Osteocyte (in vitro differentiated cells): ENCODE measurements at regions not wholly inside any gene's neighbourhood (a gene's known extent, or its start where the extent isn't known, plus 50 kb on each side); places are given as distances from the start of the nearest gene placed in this dataset.

Source experiments
- DNase-seq: peaks from one replicate; pipeline ENCODE4 v3.0.0; 2021; ENCODE audit warnings: mixed read lengths; ENCODE audit not compliant: unreplicated experiment; ENCODE audit errors: extremely low spot score
- H3K27ac Mint-ChIP-seq: one replicate; pipeline ENCODE4 v1.8.0; 2021; ENCODE audit warnings: mild to moderate bottlenecking, mixed read lengths; ENCODE audit not compliant: unreplicated experiment
- H3K27me3 Mint-ChIP-seq: one replicate; pipeline ENCODE4 v1.8.0; 2021; ENCODE audit warnings: mixed read lengths; ENCODE audit not compliant: unreplicated experiment
- H3K36me3 Mint-ChIP-seq: one replicate; pipeline ENCODE4 v1.8.0; 2021; ENCODE audit warnings: mixed read lengths; ENCODE audit not compliant: unreplicated experiment
- H3K4me1 Mint-ChIP-seq: one replicate; pipeline ENCODE4 v1.8.0; 2021; ENCODE audit warnings: mixed read lengths; ENCODE audit not compliant: unreplicated experiment
- H3K4me3 Mint-ChIP-seq: one replicate; pipeline ENCODE4 v1.8.0; 2021; ENCODE audit warnings: mild to moderate bottlenecking, moderate library complexity, mixed read lengths; ENCODE audit not compliant: unreplicated experiment
- H3K9me3 Mint-ChIP-seq: one replicate; pipeline ENCODE4 v1.8.0; 2021; ENCODE audit warnings: mixed read lengths; ENCODE audit not compliant: unreplicated experiment
- TF ChIP-seq, protein P1 (sequence below): fragments of 200-600 bp; sonication (generic); IDR thresholded peaks from 2 replicates; pipeline ENCODE4 v1.5.0; 2021; ENCODE audit warnings: antibody characterized with exemption, mild to moderate bottlenecking, moderate library complexity

DNA sequence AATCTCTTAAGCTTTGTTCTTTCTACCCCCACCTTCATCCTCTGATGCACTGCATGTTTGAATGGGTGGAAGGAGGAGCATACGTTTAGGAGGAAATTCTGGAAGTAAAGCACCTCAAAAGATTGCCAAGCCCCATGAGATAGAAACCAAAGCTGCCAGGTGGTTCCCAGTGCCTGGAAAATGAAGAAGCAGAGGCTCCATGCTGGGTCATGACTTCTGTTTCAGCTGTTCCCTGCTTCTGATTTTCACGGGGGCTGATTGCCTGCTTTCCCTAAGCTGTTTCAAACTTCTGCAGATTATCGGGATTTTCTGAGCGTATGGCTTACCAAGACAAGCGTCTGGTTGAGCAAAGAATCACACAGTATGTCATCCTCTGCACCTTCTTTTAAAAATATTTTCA is 87.5 kb upstream of the SYNDIG1 start:
- TF ChIP-seq, protein P1, sequence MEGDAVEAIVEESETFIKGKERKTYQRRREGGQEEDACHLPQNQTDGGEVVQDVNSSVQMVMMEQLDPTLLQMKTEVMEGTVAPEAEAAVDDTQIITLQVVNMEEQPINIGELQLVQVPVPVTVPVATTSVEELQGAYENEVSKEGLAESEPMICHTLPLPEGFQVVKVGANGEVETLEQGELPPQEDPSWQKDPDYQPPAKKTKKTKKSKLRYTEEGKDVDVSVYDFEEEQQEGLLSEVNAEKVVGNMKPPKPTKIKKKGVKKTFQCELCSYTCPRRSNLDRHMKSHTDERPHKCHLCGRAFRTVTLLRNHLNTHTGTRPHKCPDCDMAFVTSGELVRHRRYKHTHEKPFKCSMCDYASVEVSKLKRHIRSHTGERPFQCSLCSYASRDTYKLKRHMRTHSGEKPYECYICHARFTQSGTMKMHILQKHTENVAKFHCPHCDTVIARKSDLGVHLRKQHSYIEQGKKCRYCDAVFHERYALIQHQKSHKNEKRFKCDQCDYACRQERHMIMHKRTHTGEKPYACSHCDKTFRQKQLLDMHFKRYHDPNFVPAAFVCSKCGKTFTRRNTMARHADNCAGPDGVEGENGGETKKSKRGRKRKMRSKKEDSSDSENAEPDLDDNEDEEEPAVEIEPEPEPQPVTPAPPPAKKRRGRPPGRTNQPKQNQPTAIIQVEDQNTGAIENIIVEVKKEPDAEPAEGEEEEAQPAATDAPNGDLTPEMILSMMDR, result no peak
- H3K9me3 Mint-ChIP-seq, result no peaks in the 10 kb centered on the region
- H3K27ac Mint-ChIP-seq, result no peak overlapping the region
- no peak for DNase-seq
- H3K4me1 Mint-ChIP-seq, result peaks cover 10% of the 10 kb centered on the region
- peaks cover 6% of the 10 kb centered on the region for H3K27me3 Mint-ChIP-seq
- no peak overlapping the region for H3K4me3 Mint-ChIP-seq
- H3K36me3 Mint-ChIP-seq, result no peaks in the 10 kb centered on the region

DNA sequence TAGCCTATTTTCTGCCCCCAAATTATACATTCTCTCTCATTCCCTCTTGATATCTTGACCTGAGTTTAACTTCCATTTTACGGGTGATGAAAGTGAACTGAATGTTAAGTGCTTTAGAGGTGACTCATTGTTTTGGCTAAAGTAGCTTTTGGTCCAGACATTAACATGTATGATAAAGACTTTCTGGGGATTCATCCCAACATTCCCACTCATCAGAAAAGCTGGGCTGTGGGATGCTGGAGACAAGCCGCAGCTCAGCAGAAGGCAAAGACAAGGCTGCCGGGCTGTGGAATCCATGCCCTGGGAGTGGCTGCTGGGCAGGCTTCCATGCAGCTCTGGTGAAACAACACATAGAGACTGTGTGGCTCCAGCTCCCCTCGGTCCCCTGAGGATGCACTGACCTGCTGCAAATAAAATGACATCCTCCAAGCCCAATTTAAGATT is 89.9 kb upstream of the SYNDIG1 start:
- H3K27me3 Mint-ChIP-seq, result no peaks in the 10 kb centered on the region
- DNase-seq, result peak; percentile 54
- H3K36me3 Mint-ChIP-seq, result no peaks in the 10 kb centered on the region
- peak overlapping the region; percentile 9 for H3K27ac Mint-ChIP-seq
- no peaks in the 10 kb centered on the region for H3K9me3 Mint-ChIP-seq
- TF ChIP-seq, protein P1, result no peak
- no peak overlapping the region for H3K4me3 Mint-ChIP-seq
- H3K4me1 Mint-ChIP-seq, result peaks cover 17% of the 10 kb centered on the region

DNA sequence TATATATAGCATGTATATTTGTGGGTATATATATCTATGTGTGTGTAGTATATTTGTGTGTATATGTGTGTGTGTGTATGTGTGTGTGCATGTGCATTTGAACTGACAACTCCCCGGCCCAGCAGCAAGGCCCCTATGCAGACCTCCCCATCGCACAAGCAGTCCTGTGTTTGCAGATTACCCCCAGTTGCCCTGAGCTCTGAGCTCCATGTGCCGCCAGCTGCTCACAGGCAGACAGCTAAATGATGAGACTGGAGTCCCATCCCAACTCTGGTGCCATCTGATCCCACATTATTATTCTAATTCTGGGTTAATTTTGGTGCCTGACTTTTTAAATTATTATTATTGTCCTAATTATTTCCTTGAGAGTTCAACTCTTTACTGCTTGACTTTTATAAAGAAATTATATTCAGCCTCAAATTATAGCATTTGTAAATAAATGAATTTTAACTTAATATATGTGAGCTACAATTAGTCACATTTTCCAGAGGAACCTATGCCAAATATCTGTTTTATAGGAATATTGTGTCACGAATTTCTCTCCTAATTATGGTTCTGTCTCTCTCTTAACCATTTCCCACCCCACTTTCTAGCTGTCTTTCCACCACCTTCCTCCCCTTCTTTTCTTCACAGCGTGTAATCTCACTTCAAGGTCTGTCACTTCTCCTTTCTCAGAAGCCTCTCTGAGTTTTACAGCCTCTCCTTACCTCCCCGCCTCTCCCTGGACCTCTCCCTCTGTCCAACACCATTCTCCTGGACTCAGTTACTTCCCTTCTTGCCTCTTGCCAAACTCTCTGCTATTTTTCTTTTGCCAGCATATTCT is 90.6 kb upstream of the SYNDIG1 start:
- DNase-seq, result peak; percentile 48
- no peaks in the 10 kb centered on the region for H3K36me3 Mint-ChIP-seq
- peak overlapping the region; percentile 9 for H3K27ac Mint-ChIP-seq
- H3K9me3 Mint-ChIP-seq, result no peaks in the 10 kb centered on the region
- no peaks in the 10 kb centered on the region for H3K27me3 Mint-ChIP-seq
- peaks cover 17% of the 10 kb centered on the region for H3K4me1 Mint-ChIP-seq
- no peak overlapping the region for H3K4me3 Mint-ChIP-seq
- TF ChIP-seq, protein P1, result no peak

DNA sequence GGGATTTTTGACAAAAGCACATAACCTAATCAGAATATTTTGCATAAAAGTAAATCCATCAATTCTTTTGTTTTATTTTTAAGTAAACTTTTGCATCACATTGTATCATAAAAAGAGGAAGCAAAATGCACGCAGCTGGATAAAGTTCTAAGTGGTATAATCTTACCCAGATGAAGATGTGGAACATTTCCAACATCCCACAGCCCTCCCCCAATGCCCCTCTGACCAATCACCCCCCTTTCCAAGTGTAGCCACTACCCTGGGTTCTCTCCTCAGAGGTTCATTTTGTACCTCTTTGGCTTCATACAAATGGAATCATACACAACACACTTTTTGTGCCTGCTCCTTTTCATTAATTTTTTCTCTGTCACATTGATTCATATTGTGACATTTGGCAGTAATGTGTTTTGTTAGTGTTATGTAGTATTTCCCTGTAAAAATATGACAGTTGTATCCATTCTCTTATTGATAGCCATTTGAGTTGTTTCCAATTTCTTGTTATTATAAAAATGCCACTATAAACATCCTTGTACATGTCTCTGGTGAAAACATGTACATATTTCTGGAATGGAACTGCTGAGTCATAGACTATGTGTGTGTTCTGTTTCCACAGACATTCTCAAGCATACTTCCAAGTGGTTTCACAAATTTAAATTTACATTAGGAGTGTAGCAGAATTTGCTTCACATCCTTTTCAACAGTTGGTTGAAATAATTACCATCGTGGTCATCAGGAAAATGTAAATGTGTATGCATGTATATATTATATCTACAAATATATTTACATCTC is 92.9 kb upstream of the SYNDIG1 start:
- Mint-ChIP-seq H3K4me1 (peaks cover 17% of the 10 kb centered on the region), H3K4me3 (no peak overlapping the region), H3K9me3 (no peaks in the 10 kb centered on the region), H3K27me3 (no peaks in the 10 kb centered on the region), H3K36me3 (no peaks in the 10 kb centered on the region), H3K27ac (peak overlapping the region; percentile 54)
- TF ChIP-seq, protein P1, result no peak
- DNase-seq, result peak; percentile 34

DNA sequence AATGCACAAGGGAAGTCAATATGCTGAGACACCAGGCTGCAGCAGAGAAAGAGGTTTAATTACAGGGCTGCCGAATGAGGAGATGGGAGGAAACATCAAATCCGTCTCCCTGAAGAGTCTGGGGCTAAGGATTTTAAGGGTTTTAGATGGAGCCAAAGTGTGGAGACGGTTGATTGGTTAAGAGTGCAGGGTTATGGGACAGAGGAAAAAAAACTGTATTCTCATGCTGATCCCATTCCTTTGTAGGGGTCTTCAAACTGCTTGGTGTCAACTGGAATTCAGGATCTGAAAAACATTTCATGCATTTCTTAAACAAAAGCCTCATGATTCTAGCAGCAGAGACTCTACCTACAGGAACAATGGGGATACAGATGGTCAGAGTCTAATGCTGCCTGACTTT is 96.1 kb upstream of the SYNDIG1 start:
- Mint-ChIP-seq H3K27ac (no peak overlapping the region), H3K36me3 (no peaks in the 10 kb centered on the region), H3K4me3 (no peak overlapping the region), H3K27me3 (no peaks in the 10 kb centered on the region), H3K4me1 (peaks cover 7% of the 10 kb centered on the region), H3K9me3 (no peaks in the 10 kb centered on the region)
- DNase-seq, result no peak
- TF ChIP-seq, protein P1, result no peak
